ENCODE measurements at regions not wholly inside any gene's neighbourhood (a gene's known extent, or its start where the extent isn't known, plus 50 kb on each side); places are given as distances from the start of the nearest gene placed in this dataset.
A peak's percentile ranks its signal among the peaks of the same experiment; 100 is the strongest.

DNA sequence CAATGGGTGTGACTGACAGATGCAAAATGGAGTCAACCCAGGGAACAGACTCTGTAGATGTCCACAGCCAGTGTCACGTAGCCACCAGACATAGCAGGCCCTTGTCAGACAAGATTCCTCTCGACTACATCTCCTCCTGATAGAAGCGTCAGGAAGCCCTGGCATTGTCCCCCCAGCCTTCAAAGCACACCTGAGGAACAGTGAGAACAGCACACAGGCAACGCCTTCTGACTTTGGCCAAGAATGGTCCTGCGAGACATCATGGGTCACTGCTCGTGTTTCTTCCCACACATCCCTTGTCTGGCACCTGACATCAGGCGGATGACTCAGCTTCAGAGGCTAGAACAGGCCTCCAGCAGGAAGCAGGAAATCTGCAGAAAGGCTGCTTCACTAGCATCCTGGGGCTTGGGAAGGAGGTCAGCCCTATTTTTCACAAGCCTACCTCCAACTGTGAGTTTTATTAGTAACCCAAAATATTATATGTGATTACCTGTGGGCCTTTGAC is 52.8 kb upstream of the GPR26 start:
- Histone ChIP-seq H3K27ac (ENCODE audit: extremely low read depth, low read depth, low read length) (no peak overlapping the region), H3K4me3 (ENCODE audit: low read depth, low read length) (no peak overlapping the region), H3K9me3 (ENCODE audit: control insufficient read depth, insufficient read depth, low read depth, low read length) (no peaks in the 10 kb centered on the region), H3K4me1 (ENCODE audit: control insufficient read depth, insufficient read depth, low read length) (no peaks in the 10 kb centered on the region), H3K36me3 (ENCODE audit: control insufficient read depth in 2 of 2, insufficient read depth in 1 of 2, low read length in 2 of 2) (no peaks in the 10 kb centered on the region)
- ChIA-PET POLR2A (no interaction called here), CTCF (interaction anchor here (1.6 kb wide), 1 partner anchor 354 kb away, joined by 4 read pairs; no protein-coding TSS in a partner anchor)
- TF ChIP-seq ZNF169 (tag by site-specific recombination; IDR thresholded peaks at IDR 0.05) (no peak), ZNF10 (tag by site-specific recombination; IDR thresholded peaks at IDR 0.05) (no peak), ZFP41 (tag by site-specific recombination; IDR thresholded peaks at IDR 0.05; ENCODE audit: borderline replicate concordance) (no peak), ZNF571 (tag by site-specific recombination; IDR thresholded peaks at IDR 0.05) (no peak), ZNF558 (tag by site-specific recombination; IDR thresholded peaks at IDR 0.05) (no peak), ZNF335 (tag by site-specific recombination; conservative IDR thresholded peaks at IDR 0.05) (no peak)

DNA sequence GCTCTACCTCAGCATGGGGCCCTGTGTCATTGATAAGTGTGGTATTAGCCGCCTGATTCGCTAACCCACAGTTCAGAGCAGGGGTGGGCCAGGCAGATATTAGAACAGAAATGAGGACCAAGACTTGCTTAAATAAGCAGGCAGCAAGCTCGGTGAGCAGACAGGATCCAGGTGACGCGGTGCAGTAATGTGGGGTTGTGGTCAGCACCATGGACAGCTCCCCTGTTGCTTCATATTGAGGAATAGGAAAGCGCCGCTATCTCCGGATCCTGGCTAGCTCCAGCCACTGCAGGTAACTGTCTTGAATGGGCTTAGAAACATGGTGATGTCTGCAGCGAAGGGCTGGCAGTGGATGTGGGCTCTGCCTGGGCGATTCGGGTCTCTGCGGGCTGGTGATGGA is 51.3 kb upstream of the GPR26 start:
- Histone ChIP-seq H3K27ac (ENCODE audit: extremely low read depth, low read depth, low read length) (no peak overlapping the region), H3K4me3 (ENCODE audit: low read depth, low read length) (no peak overlapping the region), H3K9me3 (ENCODE audit: control insufficient read depth, insufficient read depth, low read depth, low read length) (no peaks in the 10 kb centered on the region), H3K36me3 (ENCODE audit: control insufficient read depth in 2 of 2, insufficient read depth in 1 of 2, low read length in 2 of 2) (no peaks in the 10 kb centered on the region), H3K4me1 (ENCODE audit: control insufficient read depth, insufficient read depth, low read length) (no peaks in the 10 kb centered on the region)
- POLR2A ChIA-PET, result no interaction called here
- TF ChIP-seq ZNF266 (tag by site-specific recombination; IDR thresholded peaks at IDR 0.05; ENCODE audit: low read depth) (no peak), SCRT1 (tag by site-specific recombination; IDR thresholded peaks at IDR 0.05; ENCODE audit: borderline replicate concordance) (0 out of 2 replicates have a peak, but pooled peaks have one; percentile 23), SCRT2 (tag by site-specific recombination; IDR thresholded peaks at IDR 0.05) (peak; percentile 63), HOXD13 (CRISPR knock-in tag; IDR thresholded peaks at IDR 0.05; ENCODE audit: borderline replicate concordance) (0 out of 2 replicates have a peak, but pooled peaks have one; percentile 27), IKZF3 (tag by site-specific recombination; IDR thresholded peaks at IDR 0.05) (no peak)
- TF ChIP-seq, protein P1, sequence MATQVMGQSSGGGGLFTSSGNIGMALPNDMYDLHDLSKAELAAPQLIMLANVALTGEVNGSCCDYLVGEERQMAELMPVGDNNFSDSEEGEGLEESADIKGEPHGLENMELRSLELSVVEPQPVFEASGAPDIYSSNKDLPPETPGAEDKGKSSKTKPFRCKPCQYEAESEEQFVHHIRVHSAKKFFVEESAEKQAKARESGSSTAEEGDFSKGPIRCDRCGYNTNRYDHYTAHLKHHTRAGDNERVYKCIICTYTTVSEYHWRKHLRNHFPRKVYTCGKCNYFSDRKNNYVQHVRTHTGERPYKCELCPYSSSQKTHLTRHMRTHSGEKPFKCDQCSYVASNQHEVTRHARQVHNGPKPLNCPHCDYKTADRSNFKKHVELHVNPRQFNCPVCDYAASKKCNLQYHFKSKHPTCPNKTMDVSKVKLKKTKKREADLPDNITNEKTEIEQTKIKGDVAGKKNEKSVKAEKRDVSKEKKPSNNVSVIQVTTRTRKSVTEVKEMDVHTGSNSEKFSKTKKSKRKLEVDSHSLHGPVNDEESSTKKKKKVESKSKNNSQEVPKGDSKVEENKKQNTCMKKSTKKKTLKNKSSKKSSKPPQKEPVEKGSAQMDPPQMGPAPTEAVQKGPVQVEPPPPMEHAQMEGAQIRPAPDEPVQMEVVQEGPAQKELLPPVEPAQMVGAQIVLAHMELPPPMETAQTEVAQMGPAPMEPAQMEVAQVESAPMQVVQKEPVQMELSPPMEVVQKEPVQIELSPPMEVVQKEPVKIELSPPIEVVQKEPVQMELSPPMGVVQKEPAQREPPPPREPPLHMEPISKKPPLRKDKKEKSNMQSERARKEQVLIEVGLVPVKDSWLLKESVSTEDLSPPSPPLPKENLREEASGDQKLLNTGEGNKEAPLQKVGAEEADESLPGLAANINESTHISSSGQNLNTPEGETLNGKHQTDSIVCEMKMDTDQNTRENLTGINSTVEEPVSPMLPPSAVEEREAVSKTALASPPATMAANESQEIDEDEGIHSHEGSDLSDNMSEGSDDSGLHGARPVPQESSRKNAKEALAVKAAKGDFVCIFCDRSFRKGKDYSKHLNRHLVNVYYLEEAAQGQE (tag by site-specific recombination; IDR thresholded peaks at IDR 0.05), result peak; percentile 98
- TF ChIP-seq, protein P2, sequence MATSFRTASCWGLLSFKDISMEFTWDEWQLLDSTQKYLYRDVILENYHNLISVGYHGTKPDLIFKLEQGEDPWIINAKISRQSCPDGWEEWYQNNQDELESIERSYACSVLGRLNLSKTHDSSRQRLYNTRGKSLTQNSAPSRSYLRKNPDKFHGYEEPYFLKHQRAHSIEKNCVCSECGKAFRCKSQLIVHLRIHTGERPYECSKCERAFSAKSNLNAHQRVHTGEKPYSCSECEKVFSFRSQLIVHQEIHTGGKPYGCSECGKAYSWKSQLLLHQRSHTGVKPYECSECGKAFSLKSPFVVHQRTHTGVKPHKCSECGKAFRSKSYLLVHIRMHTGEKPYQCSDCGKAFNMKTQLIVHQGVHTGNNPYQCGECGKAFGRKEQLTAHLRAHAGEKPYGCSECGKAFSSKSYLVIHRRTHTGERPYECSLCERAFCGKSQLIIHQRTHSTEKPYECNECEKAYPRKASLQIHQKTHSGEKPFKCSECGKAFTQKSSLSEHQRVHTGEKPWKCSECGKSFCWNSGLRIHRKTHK (tag by site-specific recombination; IDR thresholded peaks at IDR 0.05), result no peak
- CTCF ChIA-PET, result interaction anchor here (0.6 to 1.2 kb wide), 2 partner anchors 32 to 352 kb away, joined by 3 read pairs; no protein-coding TSS in a partner anchor

Data from HEK293 (cell line).